Psoas muscle (tissue), 7 donors: ENCODE measurements at regions not wholly inside any gene's neighbourhood (a gene's known extent, or its start where the extent isn't known, plus 50 kb on each side); places are given as distances from the start of the nearest gene placed in this dataset.

Experiments
- ATAC-seq, 4 donors: fragments of 200-7000 bp; cut with Tn5 transposase; one replicate each; pipeline ENCODE4 v1.9.1; 2020; ENCODE audit warnings: moderate library complexity in 3 of 4, mild to moderate bottlenecking in 2 of 4
- DNase-seq, 2 donors: peaks; one replicate each; pipeline ENCODE4 v3.0.0-alpha.2; 2020
- H3K27ac ChIP-seq: fragments of 200-600 bp; one replicate; pipeline ENCODE4 v1.8.0; 2022
- H3K27me3 ChIP-seq, 3 donors: fragments of 200-600 bp in 1 of 3; one replicate each; pipeline versions ENCODE4 v1.6.1 to v1.8.0; 2013 to 2022; ENCODE audit warnings: low read length in 2 of 3, mild to moderate bottlenecking in 2 of 3, moderate library complexity in 1 of 3; ENCODE audit not compliant: insufficient read depth in 3 of 3
- H3K36me3 ChIP-seq, 2 donors: fragments of 200-600 bp in 1 of 2; one replicate each; pipeline versions ENCODE4 v1.6.1 to v1.8.0; 2013 to 2022; ENCODE audit warnings: low read depth in 1 of 2, mild to moderate bottlenecking in 1 of 2, moderate library complexity in 1 of 2; ENCODE audit not compliant: insufficient read depth in 1 of 2
- H3K4me1 ChIP-seq: fragments of 200-600 bp; one replicate; pipeline ENCODE4 v1.8.0; 2022
- H3K4me3 ChIP-seq: fragments of 200-600 bp; one replicate; pipeline ENCODE4 v1.8.0; 2022; ENCODE audit warnings: mild to moderate bottlenecking
- H3K9me3 ChIP-seq: fragments of 200-600 bp; one replicate; pipeline ENCODE4 v1.8.0; 2022
- WGBS, 3 donors: extraction: QIAGEN DNeasy Blood & Tissue Kit; methylation state at CpG; one replicate each; pipeline versions ENCODE4 v1.1.6 to v1.1.7; 2013; 5-methylcytosine and 5-hydroxymethylcytosine counted together
- intact Hi-C, 2 donors: fragments of 100-400 bp; cut with DNase I; formaldehyde crosslinking; loops; one replicate each; pipeline versions ENCODE4 v1.11.0 to v1.14.2; 2022
- TF ChIP-seq, protein P1 (sequence below): fragments of 200-600 bp; IDR thresholded peaks from one replicate; pipeline ENCODE4 v1.8.0; 2022; ENCODE audit warnings: antibody characterized with exemption
- donor health status: healthy with polysubstance abuse.
- donor health status: DM: no; HTN: no; CAD: no; lungs with moderate emphysema.
- donor health status: Bipolar disorder and iron deficiency.
- donor health status: healthy.
- donor health status: DM: yes; HTN: yes; CAD: no.
- donor health status: DM: no; HTN: no; CAD: no.
- donor health status: DM: yes; HTN: yes; CAD: no.

DNA sequence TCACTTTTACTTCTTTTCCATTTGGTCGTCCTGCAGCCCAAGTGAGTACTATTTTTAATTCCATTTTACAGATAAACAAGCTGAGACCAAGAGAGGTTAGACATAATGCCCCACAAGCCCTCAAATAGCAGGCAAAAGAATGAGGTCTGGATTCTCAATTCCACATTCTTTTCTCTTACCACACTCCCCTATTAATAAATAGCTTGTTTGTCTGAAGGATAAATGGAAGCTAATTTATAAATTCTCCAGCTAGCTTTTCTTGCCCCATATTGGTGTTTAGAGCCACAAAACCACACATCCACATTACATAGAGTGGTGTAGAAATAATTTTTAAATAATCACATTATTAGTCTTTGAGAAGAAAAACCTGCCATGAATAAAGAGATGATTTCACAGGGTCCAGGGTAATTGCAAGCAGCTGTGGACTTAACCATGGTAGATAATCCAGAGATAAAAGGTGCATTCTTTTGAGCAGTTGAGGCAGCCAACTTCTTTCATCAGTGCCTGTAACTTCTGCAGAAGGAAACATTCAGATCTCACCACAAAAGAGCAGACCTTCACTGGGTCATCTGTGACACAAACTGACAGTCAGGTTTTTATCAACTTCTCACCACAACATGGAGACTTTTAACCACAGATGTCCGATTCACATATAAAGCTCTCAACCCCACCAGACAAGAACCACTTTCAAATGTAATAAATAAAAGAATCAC is 313.4 kb upstream of the STT3B start:
- 44 to 54% (median 53%) methylated on average over 2 of the region's 2 CpGs for WGBS, 3 donors
- TF ChIP-seq, protein P1, sequence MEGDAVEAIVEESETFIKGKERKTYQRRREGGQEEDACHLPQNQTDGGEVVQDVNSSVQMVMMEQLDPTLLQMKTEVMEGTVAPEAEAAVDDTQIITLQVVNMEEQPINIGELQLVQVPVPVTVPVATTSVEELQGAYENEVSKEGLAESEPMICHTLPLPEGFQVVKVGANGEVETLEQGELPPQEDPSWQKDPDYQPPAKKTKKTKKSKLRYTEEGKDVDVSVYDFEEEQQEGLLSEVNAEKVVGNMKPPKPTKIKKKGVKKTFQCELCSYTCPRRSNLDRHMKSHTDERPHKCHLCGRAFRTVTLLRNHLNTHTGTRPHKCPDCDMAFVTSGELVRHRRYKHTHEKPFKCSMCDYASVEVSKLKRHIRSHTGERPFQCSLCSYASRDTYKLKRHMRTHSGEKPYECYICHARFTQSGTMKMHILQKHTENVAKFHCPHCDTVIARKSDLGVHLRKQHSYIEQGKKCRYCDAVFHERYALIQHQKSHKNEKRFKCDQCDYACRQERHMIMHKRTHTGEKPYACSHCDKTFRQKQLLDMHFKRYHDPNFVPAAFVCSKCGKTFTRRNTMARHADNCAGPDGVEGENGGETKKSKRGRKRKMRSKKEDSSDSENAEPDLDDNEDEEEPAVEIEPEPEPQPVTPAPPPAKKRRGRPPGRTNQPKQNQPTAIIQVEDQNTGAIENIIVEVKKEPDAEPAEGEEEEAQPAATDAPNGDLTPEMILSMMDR = no peak
- Histone ChIP-seq H3K4me1 (no peaks in the 10 kb centered on the region), H3K27ac (no peak overlapping the region), H3K36me3 (no peaks in the 10 kb centered on the region), H3K4me3 (no peak overlapping the region), H3K27me3 (peaks cover 0 to 2% (median 0%) of the 10 kb centered on the region in 3 donors), H3K9me3 (no peaks in the 10 kb centered on the region)
- no peak for ATAC-seq
- no peak for DNase-seq
- intact Hi-C loops = no loop called here

GRCh38 chr3:31220431-31220830 is 312.3 kb upstream of the STT3B start:
- Histone ChIP-seq H3K9me3 (no peaks in the 10 kb centered on the region), H3K36me3 (no peaks in the 10 kb centered on the region), H3K4me3 (no peak overlapping the region), H3K27me3 (peaks cover 0 to 2% (median 0%) of the 10 kb centered on the region in 3 donors), H3K27ac (no peak overlapping the region), H3K4me1 (no peaks in the 10 kb centered on the region)
- ATAC-seq (no peak), DNase-seq (no peak)
- intact Hi-C loops = no loop called here
- TF ChIP-seq, protein P1 = no peak
- WGBS, 3 donors = 95 to 98% (median 95%) methylated on average over 4 of the region's 4 CpGs

DNA sequence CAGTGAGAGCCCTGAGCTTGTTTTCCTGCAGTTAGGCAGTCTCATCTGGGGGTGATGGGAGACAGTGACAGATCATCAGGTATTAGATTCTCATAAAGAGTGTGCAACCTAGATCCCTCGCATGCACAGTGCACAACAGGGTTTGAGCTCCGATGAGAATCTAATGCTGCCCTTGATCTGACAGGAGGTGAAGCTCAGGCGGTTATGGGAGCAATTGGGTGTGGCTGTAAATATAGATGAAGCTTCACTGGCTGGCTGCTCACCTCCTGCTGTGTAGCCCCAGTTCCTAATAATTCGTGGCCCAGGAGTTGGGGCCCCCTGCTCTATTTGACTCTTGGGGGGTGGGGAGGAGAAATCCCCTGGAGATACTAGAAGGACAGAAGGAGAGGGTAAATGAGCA is 309.4 kb upstream of the STT3B start:
- H3K4me1 ChIP-seq = no peaks in the 10 kb centered on the region
- TF ChIP-seq, protein P1 = no peak
- ATAC-seq = no peak
- H3K36me3 ChIP-seq = no peaks in the 10 kb centered on the region
- no peak for DNase-seq
- intact Hi-C loops = no loop called here
- no peaks in the 10 kb centered on the region for H3K9me3 ChIP-seq
- H3K4me3 ChIP-seq = no peak overlapping the region
- H3K27ac ChIP-seq = no peak overlapping the region
- WGBS, 3 donors = 85 to 91% (median 88%) methylated on average over 4 of the region's 4 CpGs
- peaks cover 0 to 2% (median 0%) of the 10 kb centered on the region in 3 donors for H3K27me3 ChIP-seq

- Histone ChIP-seq H3K4me1 (no peaks in the 10 kb centered on the region), H3K4me3 (no peak overlapping the region), H3K27ac (no peak overlapping the region), H3K9me3 (no peaks in the 10 kb centered on the region), H3K36me3 (no peaks in the 10 kb centered on the region), H3K27me3 (peaks cover 0 to 2% (median 0%) of the 10 kb centered on the region in 3 donors)
- TF ChIP-seq, protein P1 = no peak
- DNase-seq = no peak
- no peak for ATAC-seq
- WGBS, 3 donors = 80 to 87% (median 81%) methylated on average over 5 of the region's 5 CpGs
- intact Hi-C loops = no loop called here
These were observed 307.8 kb upstream of the STT3B start for GRCh38 chr3:31224936-31225335.

GRCh38 chr3:31225923-31226322 is 306.8 kb upstream of the STT3B start:
- intact Hi-C loops = no loop called here
- TF ChIP-seq, protein P1 = no peak
- DNase-seq = no peak
- Histone ChIP-seq H3K9me3 (no peaks in the 10 kb centered on the region), H3K4me3 (no peak overlapping the region), H3K4me1 (no peaks in the 10 kb centered on the region), H3K36me3 (no peaks in the 10 kb centered on the region), H3K27me3 (peaks cover 0 to 2% (median 0%) of the 10 kb centered on the region in 3 donors), H3K27ac (no peak overlapping the region)
- no peak for ATAC-seq
- 46 to 63% (median 47%) methylated on average over 3 of the region's 3 CpGs for WGBS, 3 donors
